Activated CD4-positive, alpha-beta T cell treated with anti-CD3 and anti-CD28 coated beads, Interleukin-2, amount 10 ng/mL, durations not matched to agents 7 days and 5 days (primary cell): ENCODE measurements at regions not wholly inside any gene's neighbourhood (a gene's known extent, or its start where the extent isn't known, plus 50 kb on each side); places are given as distances from the start of the nearest gene placed in this dataset.

Experiments used
- CTCF ChIA-PET: fragments of 350-600 bp; sonication (Branson Sonifier 250); formaldehyde crosslinking; loops from one replicate; lab custom pipeline; 2021; ENCODE audit warnings: antibody characterized with exemption; lab: Charles Lee
- POLR2A ChIA-PET: fragments of 350-600 bp; sonication (Branson Sonifier 250); formaldehyde crosslinking; loops from one replicate; lab custom pipeline; 2021; ENCODE audit warnings: antibody characterized with exemption; lab: Charles Lee
- DNase-seq: peaks from one replicate; pipeline ENCODE4 v3.0.0-alpha.2; 2020
- H3K27ac Mint-ChIP-seq: one replicate; pipeline ENCODE4 v1.8.0; 2021; ENCODE audit warnings: mild to moderate bottlenecking, moderate library complexity, mixed read lengths
- H3K27me3 Mint-ChIP-seq: one replicate; pipeline ENCODE4 v1.8.0; 2021; ENCODE audit warnings: mixed read lengths
- H3K36me3 Mint-ChIP-seq: one replicate; pipeline ENCODE4 v1.8.0; 2021; ENCODE audit warnings: low read depth, mixed read lengths
- H3K4me1 Mint-ChIP-seq: one replicate; pipeline ENCODE4 v1.8.0; 2021; ENCODE audit warnings: mixed read lengths
- H3K4me3 Mint-ChIP-seq: one replicate; pipeline ENCODE4 v1.8.0; 2021; ENCODE audit warnings: mild to moderate bottlenecking, moderate library complexity, mixed read lengths
- H3K9me3 Mint-ChIP-seq: one replicate; pipeline ENCODE4 v1.8.0; 2021; ENCODE audit warnings: mixed read lengths

DNA sequence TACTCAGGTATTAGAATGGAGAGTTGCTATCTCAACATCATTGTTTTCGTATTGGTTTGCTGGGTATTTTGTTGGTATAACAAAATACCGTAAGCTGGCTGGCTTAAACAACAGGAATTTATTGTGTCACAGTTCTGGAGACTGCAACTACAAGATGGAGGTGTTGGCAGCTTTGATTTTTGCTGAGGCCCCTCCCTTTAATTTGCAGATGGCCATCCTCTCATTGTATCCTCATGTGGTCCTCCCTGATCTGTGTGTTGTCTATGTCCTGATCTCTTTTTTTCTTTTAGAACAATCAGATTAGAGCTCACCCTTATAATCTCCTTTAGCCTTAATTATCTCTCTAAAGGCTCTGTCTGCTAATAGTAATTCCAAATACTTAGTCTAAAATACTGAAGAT, 299.8 kb upstream of the GOLIM4 start:
- DNase-seq = no peak
- Mint-ChIP-seq H3K9me3 (no peaks in the 10 kb centered on the region), H3K27me3 (no peaks in the 10 kb centered on the region), H3K4me1 (no peaks in the 10 kb centered on the region), H3K4me3 (no peak overlapping the region), H3K36me3 (no peaks in the 10 kb centered on the region), H3K27ac (no peak overlapping the region)
- ChIA-PET POLR2A (no interaction called here), CTCF (no interaction called here)

GRCh38 chr3:168394439-168394838, 298.7 kb upstream of the GOLIM4 start:
- Mint-ChIP-seq H3K36me3 (no peaks in the 10 kb centered on the region), H3K9me3 (no peaks in the 10 kb centered on the region), H3K27me3 (no peaks in the 10 kb centered on the region), H3K4me3 (no peak overlapping the region), H3K27ac (no peak overlapping the region), H3K4me1 (no peaks in the 10 kb centered on the region)
- POLR2A ChIA-PET = no interaction called here
- no peak for DNase-seq
- CTCF ChIA-PET = no interaction called here

DNA sequence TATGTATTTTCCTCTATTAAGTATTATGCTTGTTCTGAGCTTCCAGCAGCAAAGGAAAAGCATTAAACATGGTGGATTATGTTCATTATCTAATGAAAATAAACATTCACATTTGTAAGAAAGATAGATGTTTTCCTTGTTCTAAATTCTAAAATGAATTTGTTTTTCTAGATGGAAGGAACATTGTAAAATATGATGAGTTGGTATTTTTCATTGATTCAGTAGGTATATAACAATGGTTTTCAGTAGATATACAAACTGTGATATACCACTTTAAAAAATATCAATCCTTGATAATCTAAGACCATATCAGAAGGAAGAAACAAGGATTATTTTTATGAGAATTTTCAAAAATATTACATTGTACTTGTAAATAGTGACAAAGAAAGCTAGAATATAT, 290.6 kb upstream of the GOLIM4 start:
- H3K4me1 Mint-ChIP-seq = no peaks in the 10 kb centered on the region
- no peaks in the 10 kb centered on the region for H3K36me3 Mint-ChIP-seq
- H3K4me3 Mint-ChIP-seq = no peak overlapping the region
- peaks cover 7% of the 10 kb centered on the region for H3K9me3 Mint-ChIP-seq
- no peaks in the 10 kb centered on the region for H3K27me3 Mint-ChIP-seq
- POLR2A ChIA-PET = no interaction called here
- no peak for DNase-seq
- CTCF ChIA-PET = no interaction called here
- no peak overlapping the region for H3K27ac Mint-ChIP-seq

GRCh38 chr3:168384990-168385389, 289.3 kb upstream of the GOLIM4 start:
- Mint-ChIP-seq H3K27ac (no peak overlapping the region), H3K4me3 (no peak overlapping the region), H3K27me3 (no peaks in the 10 kb centered on the region), H3K9me3 (peaks cover 7% of the 10 kb centered on the region), H3K4me1 (no peaks in the 10 kb centered on the region), H3K36me3 (no peaks in the 10 kb centered on the region)
- ChIA-PET CTCF (no interaction called here), POLR2A (no interaction called here)
- no peak for DNase-seq

- no peaks in the 10 kb centered on the region for H3K36me3 Mint-ChIP-seq
- no peak overlapping the region for H3K4me3 Mint-ChIP-seq
- peaks cover 7% of the 10 kb centered on the region for H3K9me3 Mint-ChIP-seq
- H3K27ac Mint-ChIP-seq = no peak overlapping the region
- POLR2A ChIA-PET = no interaction called here
- CTCF ChIA-PET = no interaction called here
- no peaks in the 10 kb centered on the region for H3K27me3 Mint-ChIP-seq
- no peaks in the 10 kb centered on the region for H3K4me1 Mint-ChIP-seq
- DNase-seq = no peak
Observed at GRCh38 chr3:168383573-168383972, 287.8 kb upstream of the GOLIM4 start.

GRCh38 chr3:168371846-168372245, 276.1 kb upstream of the GOLIM4 start:
- POLR2A ChIA-PET = no interaction called here
- Mint-ChIP-seq H3K36me3 (no peaks in the 10 kb centered on the region), H3K4me1 (no peaks in the 10 kb centered on the region), H3K9me3 (no peaks in the 10 kb centered on the region), H3K27ac (no peak overlapping the region), H3K27me3 (no peaks in the 10 kb centered on the region), H3K4me3 (no peak overlapping the region)
- no peak for DNase-seq
- CTCF ChIA-PET = no interaction called here

DNA sequence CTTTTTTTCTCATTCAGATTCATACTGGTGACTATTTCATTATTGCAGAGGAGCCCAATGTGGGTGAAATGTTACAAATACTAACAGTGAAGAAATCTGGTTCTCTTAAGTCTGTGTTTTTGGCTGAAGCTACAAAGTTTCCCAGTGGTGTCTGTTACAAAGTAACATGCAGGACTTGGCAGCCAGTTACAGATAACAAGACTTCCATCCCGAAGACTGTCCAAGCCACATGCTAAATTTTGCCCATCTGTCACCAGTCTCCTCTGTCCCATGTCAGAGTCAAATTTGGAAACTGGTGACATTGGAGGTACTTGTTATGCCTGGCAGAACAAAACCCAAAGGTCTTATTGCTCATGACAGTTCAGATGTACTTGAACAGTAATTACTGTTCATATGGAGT, 269.2 kb upstream of the GOLIM4 start:
- Mint-ChIP-seq H3K4me3 (no peak overlapping the region), H3K36me3 (no peaks in the 10 kb centered on the region)

GRCh38 chr3:168362661-168363247, 267.0 kb upstream of the GOLIM4 start:
- H3K27me3 Mint-ChIP-seq = no peaks in the 10 kb centered on the region
- no peak overlapping the region for H3K27ac Mint-ChIP-seq
- CTCF ChIA-PET = no interaction called here
- no peaks in the 10 kb centered on the region for H3K36me3 Mint-ChIP-seq
- no peaks in the 10 kb centered on the region for H3K4me1 Mint-ChIP-seq
- no peak overlapping the region for H3K4me3 Mint-ChIP-seq
- POLR2A ChIA-PET = no interaction called here
- no peak for DNase-seq
- H3K9me3 Mint-ChIP-seq = no peaks in the 10 kb centered on the region

More for the DNA sequence above, 269.2 kb upstream of the GOLIM4 start:
- Mint-ChIP-seq H3K27ac (no peak overlapping the region), H3K9me3 (no peaks in the 10 kb centered on the region), H3K4me1 (no peaks in the 10 kb centered on the region), H3K27me3 (no peaks in the 10 kb centered on the region)
- CTCF ChIA-PET = no interaction called here
- POLR2A ChIA-PET = no interaction called here
- DNase-seq = no peak

GRCh38 chr3:168362156-168362555, 266.4 kb upstream of the GOLIM4 start:
- Mint-ChIP-seq H3K27me3 (no peaks in the 10 kb centered on the region), H3K4me3 (no peak overlapping the region), H3K36me3 (no peaks in the 10 kb centered on the region), H3K9me3 (no peaks in the 10 kb centered on the region), H3K27ac (no peak overlapping the region), H3K4me1 (no peaks in the 10 kb centered on the region)
- DNase-seq = no peak
- ChIA-PET CTCF (no interaction called here), POLR2A (no interaction called here)

DNA sequence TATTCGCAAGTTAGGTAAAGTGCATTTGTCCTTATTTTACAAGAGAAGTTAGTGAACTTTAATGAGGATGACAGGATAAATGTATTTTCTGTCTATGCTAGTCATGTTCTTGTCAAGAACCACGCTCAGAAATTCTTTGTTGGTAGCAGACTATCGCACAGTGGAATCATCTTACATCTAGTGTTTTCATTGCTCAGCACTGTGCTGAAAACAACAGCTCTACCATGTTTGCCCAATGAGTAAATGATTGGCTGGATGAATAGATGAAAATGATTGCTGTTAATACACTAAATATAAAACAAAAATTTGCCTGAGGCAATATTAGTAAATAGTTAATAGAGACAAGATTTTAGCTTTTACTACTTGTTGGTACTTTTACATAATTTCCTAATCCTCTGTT, 265.3 kb upstream of the GOLIM4 start:
- Mint-ChIP-seq H3K27me3 (no peaks in the 10 kb centered on the region), H3K9me3 (no peaks in the 10 kb centered on the region), H3K36me3 (no peaks in the 10 kb centered on the region), H3K4me1 (no peaks in the 10 kb centered on the region), H3K4me3 (no peak overlapping the region), H3K27ac (no peak overlapping the region)
- DNase-seq = no peak
- ChIA-PET CTCF (no interaction called here), POLR2A (no interaction called here)

GRCh38 chr3:168342946-168343850, 247.5 kb upstream of the GOLIM4 start:
- Mint-ChIP-seq H3K4me1 (no peaks in the 10 kb centered on the region), H3K9me3 (no peaks in the 10 kb centered on the region), H3K36me3 (no peaks in the 10 kb centered on the region), H3K27me3 (no peaks in the 10 kb centered on the region), H3K27ac (no peak overlapping the region), H3K4me3 (no peak overlapping the region)
- ChIA-PET POLR2A (no interaction called here), CTCF (no interaction called here)
- no peak for DNase-seq

- ChIA-PET CTCF (no interaction called here), POLR2A (no interaction called here)
- H3K36me3 Mint-ChIP-seq = no peaks in the 10 kb centered on the region
Observed at GRCh38 chr3:168341956-168342936, 246.5 kb upstream of the GOLIM4 start.

More at GRCh38 chr3:168341956-168342936, 246.5 kb upstream of the GOLIM4 start:
- Mint-ChIP-seq H3K4me1 (no peaks in the 10 kb centered on the region), H3K27ac (no peak overlapping the region), H3K9me3 (no peaks in the 10 kb centered on the region), H3K27me3 (no peaks in the 10 kb centered on the region), H3K4me3 (no peak overlapping the region)
- no peak for DNase-seq
